Neural progenitor cell (in vitro differentiated cells): ENCODE measurements at regions not wholly inside any gene's neighbourhood (a gene's known extent, or its start where the extent isn't known, plus 50 kb on each side); places are given as distances from the start of the nearest gene placed in this dataset.

Experiments used
- EZH2 ChIP-seq: fragments of 200-600 bp; sonication (generic); IDR thresholded peaks from 2 replicates; pipeline ENCODE4 v1.6.1; 2017; ENCODE audit warnings: antibody characterized with exemption, mild to moderate bottlenecking, moderate library complexity
- TF ChIP-seq, protein P1 (sequence below): fragments of 200-600 bp; sonication (generic); IDR thresholded peaks from 2 replicates; pipeline ENCODE4 v1.5.1; 2017; ENCODE audit warnings: antibody characterized with exemption, mild to moderate bottlenecking

DNA sequence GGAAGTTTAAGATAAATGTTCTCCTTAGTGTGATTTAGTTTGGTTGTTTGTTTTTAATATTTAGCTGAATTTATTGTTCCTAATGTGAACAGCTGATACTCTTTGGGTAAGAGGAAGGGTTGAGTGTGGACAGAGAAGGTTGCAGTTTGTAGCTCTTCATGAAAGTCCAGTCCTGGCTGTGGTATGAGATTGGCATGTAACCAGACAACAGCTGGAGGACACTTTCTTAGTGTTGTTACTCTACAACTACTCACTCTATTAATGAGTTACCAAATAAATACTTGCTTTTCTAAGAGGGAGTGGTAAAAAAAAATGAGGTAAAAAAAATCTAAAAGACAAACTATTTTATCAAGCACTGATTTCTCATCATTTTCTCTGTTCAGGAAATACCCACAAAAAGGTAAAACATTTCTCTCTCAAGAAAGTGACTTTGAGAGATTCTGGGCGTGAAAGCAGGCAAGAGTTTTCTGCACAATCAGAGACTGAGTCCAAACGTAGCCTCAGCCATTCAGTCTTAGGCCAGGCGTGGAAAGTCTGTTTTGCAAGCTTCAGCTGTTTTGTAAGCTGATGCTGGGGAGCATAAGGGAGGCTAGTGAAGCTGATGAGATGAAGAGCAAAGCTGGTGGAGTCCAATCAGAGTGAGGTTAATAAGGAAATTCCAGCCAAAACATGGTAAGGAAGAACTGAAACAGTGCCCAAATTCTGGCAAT, 138.5 kb upstream of the ARPP21 start:
- TF ChIP-seq, protein P1, sequence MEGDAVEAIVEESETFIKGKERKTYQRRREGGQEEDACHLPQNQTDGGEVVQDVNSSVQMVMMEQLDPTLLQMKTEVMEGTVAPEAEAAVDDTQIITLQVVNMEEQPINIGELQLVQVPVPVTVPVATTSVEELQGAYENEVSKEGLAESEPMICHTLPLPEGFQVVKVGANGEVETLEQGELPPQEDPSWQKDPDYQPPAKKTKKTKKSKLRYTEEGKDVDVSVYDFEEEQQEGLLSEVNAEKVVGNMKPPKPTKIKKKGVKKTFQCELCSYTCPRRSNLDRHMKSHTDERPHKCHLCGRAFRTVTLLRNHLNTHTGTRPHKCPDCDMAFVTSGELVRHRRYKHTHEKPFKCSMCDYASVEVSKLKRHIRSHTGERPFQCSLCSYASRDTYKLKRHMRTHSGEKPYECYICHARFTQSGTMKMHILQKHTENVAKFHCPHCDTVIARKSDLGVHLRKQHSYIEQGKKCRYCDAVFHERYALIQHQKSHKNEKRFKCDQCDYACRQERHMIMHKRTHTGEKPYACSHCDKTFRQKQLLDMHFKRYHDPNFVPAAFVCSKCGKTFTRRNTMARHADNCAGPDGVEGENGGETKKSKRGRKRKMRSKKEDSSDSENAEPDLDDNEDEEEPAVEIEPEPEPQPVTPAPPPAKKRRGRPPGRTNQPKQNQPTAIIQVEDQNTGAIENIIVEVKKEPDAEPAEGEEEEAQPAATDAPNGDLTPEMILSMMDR, result no peak
- no peak for TF ChIP-seq EZH2
